SIG-M5 treated with dmso at 0.1 percent for 504 hours (cell line): ENCODE measurements at regions not wholly inside any gene's neighbourhood (a gene's known extent, or its start where the extent isn't known, plus 50 kb on each side); places are given as distances from the start of the nearest gene placed in this dataset.

ENCODE experiments used
- DNase-seq: peaks from one replicate; lab custom pipeline; 2025; ENCODE audit not compliant: unreplicated experiment; lab: John Stamatoyannopoulos, UW

GRCh38 chr4:96521046-96521536 is 681.2 kb downstream of the PDHA2 start:
- no peak for DNase-seq

GRCh38 chr4:96523611-96524010 is 683.7 kb downstream of the PDHA2 start:
- DNase-seq = no peak

DNA sequence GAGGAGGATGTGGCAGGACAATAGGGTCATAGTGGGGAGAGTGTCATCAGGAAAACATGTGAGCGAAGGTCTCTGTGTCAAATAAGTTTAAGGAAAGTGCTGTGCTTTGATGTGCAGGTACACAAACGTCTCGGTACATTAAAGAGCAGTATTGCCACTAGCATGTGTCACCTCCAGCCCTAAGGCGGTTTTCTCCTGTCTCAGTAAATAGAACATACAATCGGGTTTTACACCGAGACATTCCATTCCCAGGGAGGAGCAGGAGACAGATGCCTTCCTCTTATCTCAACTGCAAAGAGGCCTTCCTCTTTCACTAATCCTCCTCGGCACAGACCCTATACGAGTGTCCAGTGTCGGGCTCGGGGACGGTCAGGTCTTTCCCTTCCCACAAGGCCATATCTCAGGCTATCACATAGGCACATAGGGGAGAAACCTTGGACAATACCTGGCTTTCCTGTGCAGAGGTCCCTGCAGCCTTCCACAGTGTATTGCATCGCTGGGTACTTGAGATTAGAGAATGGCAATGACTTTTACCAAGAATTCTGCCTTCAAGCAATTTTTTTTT is 684.5 kb downstream of the PDHA2 start:
- DNase-seq = no peak

DNA sequence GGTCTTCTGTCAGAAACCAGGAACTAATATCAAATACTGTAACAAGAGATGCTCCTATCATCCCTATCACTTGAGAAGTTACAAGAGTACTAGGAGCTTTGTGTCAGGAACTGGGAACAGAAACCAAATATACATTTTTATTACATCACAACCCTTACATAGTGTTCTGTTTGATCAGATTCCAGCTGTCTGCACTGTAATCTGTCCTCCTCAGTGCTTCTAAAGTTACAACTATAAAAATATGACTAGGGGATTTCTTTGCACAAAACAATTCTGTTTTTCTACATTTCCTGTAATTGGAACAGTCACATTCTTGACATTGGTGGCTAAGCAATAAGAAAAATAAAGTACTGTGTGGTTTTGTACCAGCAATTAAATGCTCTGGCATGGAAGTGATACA is 686.0 kb downstream of the PDHA2 start:
- DNase-seq = no peak

- no peak for DNase-seq
These were observed 686.7 kb downstream of the PDHA2 start for GRCh38 chr4:96526625-96527024.

DNA sequence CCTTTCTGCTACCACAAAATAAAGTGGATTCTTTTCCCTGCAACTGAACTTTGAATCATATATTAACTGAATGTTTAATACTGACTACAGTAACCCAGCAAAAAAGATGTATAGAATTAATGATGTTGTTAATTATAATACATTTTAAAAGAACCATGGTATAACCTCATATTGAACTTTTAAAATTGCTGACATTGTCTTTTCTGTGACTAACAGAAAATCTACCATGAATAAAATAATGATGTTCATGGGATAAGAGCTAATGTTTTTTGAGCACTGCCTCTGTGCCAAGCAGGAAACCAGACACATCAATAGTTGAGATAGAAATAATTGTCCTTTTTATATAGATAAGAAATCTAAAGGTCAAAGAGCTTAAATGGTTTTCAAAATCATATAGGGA is 691.9 kb downstream of the PDHA2 start:
- DNase-seq = no peak

DNA sequence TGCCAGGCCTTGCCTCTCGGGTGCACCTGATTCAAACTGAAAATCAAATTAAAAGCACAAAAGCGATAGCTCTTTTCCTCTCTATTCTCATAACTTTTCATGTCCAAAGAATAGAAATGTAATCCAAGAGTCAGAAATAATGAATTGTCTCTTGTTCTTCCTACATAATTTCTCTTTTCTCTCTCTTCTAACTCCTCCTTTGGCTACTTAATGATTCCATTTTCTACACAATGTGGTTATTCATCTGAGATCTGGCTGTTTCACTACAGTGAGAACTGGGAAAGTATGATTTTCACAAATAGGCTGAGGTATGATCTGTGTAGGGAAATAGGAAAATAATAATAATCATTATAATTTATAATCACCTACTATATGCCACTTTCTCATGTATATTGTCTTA is 703.5 kb downstream of the PDHA2 start:
- DNase-seq = no peak

- DNase-seq = no peak
These were observed 718.6 kb downstream of the PDHA2 start for GRCh38 chr4:96558466-96558865.

DNA sequence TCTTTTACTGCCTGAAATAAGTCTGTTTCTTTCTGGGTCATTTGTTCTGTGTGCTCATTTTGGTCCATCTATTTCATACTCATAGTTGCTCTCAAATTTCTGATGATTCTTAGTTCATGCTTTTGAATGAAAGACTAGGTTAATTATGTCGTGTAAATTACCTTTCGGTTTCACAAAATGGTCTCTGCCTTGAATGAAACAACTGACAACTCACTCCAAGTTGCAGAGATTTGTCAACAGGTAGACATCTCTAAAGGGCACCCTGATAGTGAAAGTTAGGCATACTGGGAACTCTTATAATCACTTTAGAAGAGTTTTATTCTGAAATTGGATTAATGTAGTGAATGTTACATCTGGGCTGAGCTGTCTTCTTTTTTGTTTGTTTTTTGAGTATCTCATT is 726.9 kb downstream of the PDHA2 start:
- no peak for DNase-seq

DNA sequence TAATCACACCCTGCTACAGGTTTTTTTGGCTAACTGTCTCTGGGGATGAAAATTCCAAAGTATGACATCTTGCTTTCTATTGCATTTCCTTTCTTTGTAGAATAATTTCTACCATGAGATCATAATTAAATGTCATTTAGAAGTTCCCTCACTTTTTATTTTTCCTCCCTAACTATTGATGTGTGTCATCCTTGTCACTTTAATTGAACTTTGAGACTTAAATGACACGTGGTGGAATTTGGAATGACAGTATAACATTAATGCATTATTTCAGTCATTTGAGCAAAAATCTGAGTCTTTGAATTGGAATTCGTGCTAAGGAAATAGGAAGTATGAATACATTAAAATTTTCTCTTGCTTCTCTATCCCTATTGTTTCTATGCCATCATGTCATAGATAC is 745.4 kb downstream of the PDHA2 start:
- DNase-seq = no peak

DNA sequence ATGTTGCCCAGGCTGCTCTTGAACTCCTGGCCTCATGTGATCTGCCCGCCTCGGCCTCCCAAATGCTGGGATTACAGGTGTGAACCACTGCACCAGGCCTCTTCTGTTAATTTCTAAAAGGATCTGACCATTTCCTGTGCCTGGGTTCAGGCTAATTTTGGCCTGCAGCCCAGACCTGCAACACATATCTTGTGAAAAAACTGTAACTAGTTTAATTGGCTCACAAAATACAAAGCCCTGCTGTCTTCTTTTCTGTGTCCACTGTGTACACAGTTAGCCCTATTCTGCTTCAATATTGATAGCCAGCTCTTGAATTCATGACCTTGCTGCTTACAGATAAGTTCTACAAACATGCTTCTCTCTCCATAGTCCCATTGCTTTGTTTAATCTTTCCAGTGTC is 753.5 kb downstream of the PDHA2 start:
- DNase-seq = no peak

GRCh38 chr4:96598465-96598864 is 758.6 kb downstream of the PDHA2 start:
- DNase-seq = no peak

DNA sequence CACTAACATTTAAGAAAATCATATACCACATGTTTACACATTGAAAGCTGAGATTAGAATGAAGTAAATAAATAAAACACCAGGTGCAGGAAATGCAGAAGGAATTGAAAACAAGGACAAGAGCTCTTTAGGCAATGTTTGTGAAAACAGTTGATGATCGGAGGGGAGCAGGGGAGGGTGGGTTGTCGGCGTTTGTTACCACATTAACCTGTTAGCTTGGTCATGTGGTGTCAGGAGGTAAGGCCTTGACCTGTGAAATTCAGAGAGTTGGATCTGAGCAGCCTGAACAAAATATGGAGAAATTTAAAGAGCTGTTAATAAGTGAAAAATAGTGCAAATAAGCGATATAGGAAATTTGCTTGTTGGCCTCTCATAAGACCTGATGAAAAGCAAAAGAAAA is 759.9 kb downstream of the PDHA2 start:
- DNase-seq = no peak

DNA sequence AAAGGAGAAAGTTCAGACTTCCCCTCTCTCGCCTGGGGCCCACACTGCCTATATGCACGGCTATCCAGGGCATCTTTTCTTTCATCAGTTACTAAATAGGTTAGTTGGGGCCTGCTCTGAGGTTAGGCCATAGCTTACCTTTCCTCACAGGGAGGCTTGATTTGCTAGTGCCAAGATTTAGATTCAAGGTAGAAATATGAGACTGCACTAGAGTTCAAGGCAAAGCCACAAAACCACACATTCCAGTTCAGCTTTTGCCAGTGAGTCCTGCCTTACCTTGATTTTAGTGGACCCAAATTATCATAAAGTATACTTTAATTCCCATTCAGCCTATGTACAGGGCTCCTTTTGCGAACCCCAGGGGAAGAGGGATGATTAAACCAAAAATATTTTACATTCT is 762.8 kb downstream of the PDHA2 start:
- DNase-seq = no peak

- DNase-seq = no peak
These were observed 763.7 kb downstream of the PDHA2 start for GRCh38 chr4:96603641-96604040.

- no peak for DNase-seq
These were observed 766.6 kb downstream of the PDHA2 start for GRCh38 chr4:96606451-96606850.

GRCh38 chr4:96626023-96626422 is 786.1 kb downstream of the PDHA2 start:
- DNase-seq = no peak

DNA sequence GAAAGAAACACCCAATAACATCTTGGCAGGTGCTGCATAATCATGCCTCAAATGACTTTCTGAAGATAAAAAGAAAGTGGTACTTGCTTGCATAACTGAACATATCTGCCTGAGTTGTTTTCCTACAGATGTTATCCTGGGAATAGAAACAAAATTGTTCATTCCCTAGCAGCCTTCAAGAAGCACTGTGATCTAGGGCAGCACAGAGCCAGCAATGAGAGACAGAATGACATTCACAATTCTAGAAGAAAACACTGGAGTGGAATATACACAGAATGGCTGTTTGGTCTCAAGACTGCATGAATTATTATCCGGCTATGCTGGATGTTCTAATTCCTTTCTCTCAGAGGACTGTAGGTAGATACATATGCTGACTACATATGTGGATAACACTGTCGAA is 790.9 kb downstream of the PDHA2 start:
- DNase-seq = no peak

- DNase-seq = no peak
These were observed 798.1 kb downstream of the PDHA2 start for GRCh38 chr4:96637971-96638412.

- DNase-seq = no peak
These were observed 800.0 kb downstream of the PDHA2 start for GRCh38 chr4:96639932-96640331.

DNA sequence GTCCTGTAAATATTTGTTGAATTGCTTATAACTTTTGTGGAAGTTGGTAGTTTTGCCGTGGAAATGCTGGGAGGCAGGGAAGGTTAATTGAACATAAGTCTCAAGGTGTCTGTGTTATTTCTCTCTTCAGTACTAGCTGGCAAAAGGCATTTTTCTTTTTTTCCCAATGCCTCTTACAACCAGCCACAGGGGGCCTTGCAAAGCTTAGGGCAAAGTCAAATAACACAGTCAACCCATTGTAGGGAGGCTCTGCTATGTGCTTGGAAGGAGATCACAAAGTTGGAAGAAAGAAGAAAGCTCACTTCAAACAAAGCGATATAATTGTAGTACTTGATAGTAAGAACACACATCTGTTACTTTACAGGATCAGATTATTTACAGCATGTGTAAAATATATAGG is 802.6 kb downstream of the PDHA2 start:
- DNase-seq = no peak

DNA sequence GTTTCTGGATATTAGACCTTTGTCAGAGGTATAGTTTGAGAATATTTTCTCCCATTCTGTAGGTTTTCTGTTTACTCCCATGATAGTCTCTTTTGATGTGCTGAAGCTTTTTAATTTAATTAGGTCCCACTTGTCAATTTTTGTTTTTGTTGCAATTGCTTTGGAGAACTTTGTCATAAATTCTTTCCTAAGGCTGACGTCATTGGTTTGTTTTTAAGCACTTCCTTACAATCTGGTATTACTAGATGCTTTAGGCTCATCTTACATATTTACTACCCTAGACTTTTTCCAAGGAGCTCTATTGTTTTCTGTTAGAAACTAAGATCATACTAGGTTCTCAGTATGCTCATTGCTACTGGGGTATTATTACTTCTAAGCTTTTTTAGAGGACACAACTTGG is 806.3 kb downstream of the PDHA2 start:
- DNase-seq = no peak

DNA sequence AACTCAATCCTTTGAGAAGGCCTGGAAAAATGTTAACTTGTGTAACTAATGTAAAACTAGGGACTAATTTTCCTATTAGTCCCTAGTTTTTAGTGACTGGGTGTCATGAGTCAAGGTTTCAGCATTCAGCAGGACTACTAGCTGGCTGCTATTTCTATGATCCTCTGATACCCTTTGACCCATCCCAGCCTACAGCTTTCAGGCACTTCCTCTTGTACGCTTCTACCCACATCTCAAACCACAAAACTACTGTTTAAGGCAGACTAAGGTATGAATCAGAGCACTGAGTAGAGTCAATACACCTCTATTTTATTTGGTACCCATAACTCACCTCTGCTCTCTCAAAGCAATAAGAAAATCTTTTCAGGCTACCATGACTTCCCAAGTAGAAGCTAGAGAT is 809.6 kb downstream of the PDHA2 start:
- DNase-seq = no peak

DNA sequence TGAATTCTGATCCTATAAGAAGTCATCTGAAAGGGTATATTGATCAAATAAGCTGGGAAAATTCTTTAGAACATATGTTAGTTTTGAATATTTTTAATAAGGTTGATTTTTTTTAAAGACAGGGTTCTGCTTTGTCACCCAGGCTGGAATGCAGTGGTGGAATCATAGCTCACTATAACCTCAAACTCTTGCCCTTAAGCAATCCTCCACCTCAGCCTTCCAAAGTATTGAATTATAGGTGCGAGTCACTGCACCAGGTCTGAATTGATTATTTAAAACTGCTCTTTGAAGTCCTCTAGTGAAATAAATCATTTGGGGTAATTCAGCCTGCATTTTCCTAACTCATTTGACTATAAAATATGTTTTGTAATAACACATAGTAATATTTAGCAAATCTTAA is 812.3 kb downstream of the PDHA2 start:
- no peak for DNase-seq
